ENCODE measurements at regions not wholly inside any gene's neighbourhood (a gene's known extent, or its start where the extent isn't known, plus 50 kb on each side); places are given as distances from the start of the nearest gene placed in this dataset.

GRCh38 chr9:89685698-89686097 is 80.9 kb downstream of the GADD45G start:
- TF ChIP-seq CTCF (IDR thresholded peaks at IDR 0.05; ENCODE audit: poor library complexity, severe bottlenecking) (no peak), RAD21 (conservative IDR thresholded peaks at IDR 0.05) (no peak), EP300 (conservative IDR thresholded peaks at IDR 0.05; ENCODE audit: poor library complexity, severe bottlenecking) (no peak), EZH2 (IDR thresholded peaks at IDR 0.05; ENCODE audit: borderline replicate concordance, insufficient read depth, low read length, poor library complexity, severe bottlenecking) (no peak), POLR2AphosphoS5 (IDR thresholded peaks at IDR 0.05) (no peak), SMC3 (conservative IDR thresholded peaks at IDR 0.05; ENCODE audit: poor library complexity) (no peak)
